Neural progenitor cell (in vitro differentiated cells): ENCODE measurements at regions not wholly inside any gene's neighbourhood (a gene's known extent, or its start where the extent isn't known, plus 50 kb on each side); places are given as distances from the start of the nearest gene placed in this dataset.

Experiments
- CTCF ChIP-seq: fragments of 200-600 bp; sonication (generic); IDR thresholded peaks from 2 replicates; pipeline ENCODE4 v1.5.1; 2017; ENCODE audit warnings: antibody characterized with exemption, mild to moderate bottlenecking
- EZH2phosphoT487 ChIP-seq: fragments of 200-600 bp; sonication (generic); IDR thresholded peaks from 2 replicates; pipeline ENCODE4 v1.6.1; 2017; ENCODE audit warnings: antibody characterized with exemption

GRCh38 chr4:62302710-62303109, 1102.6 kb downstream of the ADGRL3 start:
- TF ChIP-seq CTCF = no peak
- no peak for TF ChIP-seq EZH2phosphoT487
